Ishikawa (cell line): ENCODE measurements at regions not wholly inside any gene's neighbourhood (a gene's known extent, or its start where the extent isn't known, plus 50 kb on each side); places are given as distances from the start of the nearest gene placed in this dataset.

Source experiments
- CEBPB ChIP-seq: IDR thresholded peaks from 2 replicates; pipeline ENCODE4 v1.6.1; 2012
- CREB1 ChIP-seq: IDR thresholded peaks from 2 replicates; pipeline ENCODE4 v1.6.1; 2012; ENCODE audit warnings: low read depth
- EGR1 ChIP-seq: IDR thresholded peaks from 2 replicates; pipeline ENCODE4 v1.6.1; 2012
- EP300 ChIP-seq: IDR thresholded peaks from 2 replicates; pipeline ENCODE4 v1.6.1; 2012; ENCODE audit warnings: borderline replicate concordance
- FOXM1 ChIP-seq: IDR thresholded peaks from 2 replicates; pipeline ENCODE4 v1.6.1; 2012; ENCODE audit warnings: low read depth, borderline replicate concordance
- MAX ChIP-seq: IDR thresholded peaks from 2 replicates; pipeline ENCODE4 v1.6.1; 2012
- NFIC ChIP-seq: IDR thresholded peaks from 2 replicates; pipeline ENCODE4 v1.6.1; 2012
- RAD21 ChIP-seq: IDR thresholded peaks from 2 replicates; pipeline ENCODE4 v1.6.1; 2012; ENCODE audit warnings: low read depth
- REST ChIP-seq: IDR thresholded peaks from 2 replicates; pipeline ENCODE4 v1.6.1; 2012; ENCODE audit warnings: low read depth, mild to moderate bottlenecking
- TAF1 ChIP-seq: IDR thresholded peaks from 2 replicates; pipeline ENCODE4 v1.6.1; 2012; ENCODE audit warnings: low read depth, mild to moderate bottlenecking
- TCF12 ChIP-seq: IDR thresholded peaks from 2 replicates; pipeline ENCODE4 v1.6.1; 2012; ENCODE audit warnings: low read depth
- TEAD4 ChIP-seq: IDR thresholded peaks from 2 replicates; pipeline ENCODE4 v1.6.1; 2012
- USF1 ChIP-seq: IDR thresholded peaks from 2 replicates; pipeline ENCODE4 v1.6.1; 2012
- YY1 ChIP-seq: IDR thresholded peaks from 2 replicates; pipeline ENCODE4 v1.6.1; 2012; ENCODE audit warnings: low read depth
- ZBTB7A ChIP-seq: IDR thresholded peaks from 2 replicates; pipeline ENCODE4 v1.6.1; 2012; ENCODE audit warnings: low read depth

- TF ChIP-seq CREB1 (no peak), ZBTB7A (no peak), EP300 (no peak), TEAD4 (no peak), FOXM1 (no peak), YY1 (no peak)
Observed at GRCh38 chr3:151998744-151999143, 125.3 kb downstream of the SUCNR1 start.

- no peak for TF ChIP-seq ZBTB7A
- no peak for TF ChIP-seq CREB1
- TF ChIP-seq TCF12: no peak
- TF ChIP-seq EP300: no peak
- TF ChIP-seq REST: no peak
- TF ChIP-seq RAD21: no peak
- TF ChIP-seq USF1: no peak
- TF ChIP-seq FOXM1: no peak
Observed at GRCh38 chr3:151999936-152000335, 126.5 kb downstream of the SUCNR1 start.

GRCh38 chr3:152011812-152012735 is 138.6 kb downstream of the SUCNR1 start:
- TF ChIP-seq ZBTB7A: no peak

- TF ChIP-seq TCF12: no peak
- no peak for TF ChIP-seq TEAD4
- no peak for TF ChIP-seq CREB1
- no peak for TF ChIP-seq EGR1
- TF ChIP-seq MAX: no peak
- TF ChIP-seq NFIC: no peak
- no peak for TF ChIP-seq FOXM1
Observed at GRCh38 chr3:152019508-152019907, 146.1 kb downstream of the SUCNR1 start.

GRCh38 chr3:152021951-152022461 is 148.6 kb downstream of the SUCNR1 start:
- TF ChIP-seq ZBTB7A (no peak), FOXM1 (no peak), CEBPB (no peak), YY1 (no peak), EP300 (peak; percentile 31; the same call in 1 of the 2 replicates), EGR1 (peak; percentile 61; the same call in 1 of the 2 replicates), USF1 (no peak)

- TF ChIP-seq CEBPB (no peak), USF1 (no peak), FOXM1 (no peak), ZBTB7A (no peak), TEAD4 (0 out of 2 replicates have a peak, but pooled peaks have one; percentile 35), TCF12 (0 out of 2 replicates have a peak, but pooled peaks have one; percentile 23), EGR1 (no peak), YY1 (no peak), REST (no peak), RAD21 (peak; percentile 23; the same call in 1 of the 2 replicates), CREB1 (no peak), MAX (no peak), NFIC (0 out of 2 replicates have a peak, but pooled peaks have one; percentile 29), EP300 (peak; percentile 15; the same call in 1 of the 2 replicates), TAF1 (no peak)
Observed at GRCh38 chr3:152026033-152026556, 152.7 kb downstream of the SUCNR1 start.
